IMR-90 (cell line): ENCODE measurements at regions not wholly inside any gene's neighbourhood (a gene's known extent, or its start where the extent isn't known, plus 50 kb on each side); places are given as distances from the start of the nearest gene placed in this dataset.

Source experiments
- ATAC-seq: fragments of 200-7000 bp; cut with Tn5 transposase; 2 replicates; pipeline ENCODE4 v1.9.1; 2020; ENCODE audit warnings: low read depth, mild to moderate bottlenecking, moderate library complexity
- BruUV-seq: library from RNA; stranded (reverse); fragments of 400-500 nt; replicated peaks from 2 replicates; lab custom pipeline; 2021; lab: Mats Ljungman, UMichigan
- CTCF ChIA-PET: fragments of 300-600 bp; formaldehyde crosslinking; extraction: SDS; loops from one replicate; lab custom pipeline; 2021; ENCODE audit warnings: antibody characterized with exemption; lab: Yijun Ruan, JAX
- POLR2A ChIA-PET: fragments of 300-600 bp; sonication (Branson Sonifier 250); formaldehyde crosslinking; loops from one replicate; lab custom pipeline; 2022; ENCODE audit warnings: antibody characterized with exemption; ENCODE audit not compliant: unreplicated experiment; lab: Charles Lee
- DNase-seq: peaks from one replicate; pipeline ENCODE4 v3.0.0; 2013
- H2AFZ ChIP-seq: replicated peaks from 2 replicates; pipeline ENCODE3; 2013; ENCODE audit warnings: low read length, mild to moderate bottlenecking; ENCODE audit not compliant: poor library complexity
- H2AK5ac ChIP-seq: 2 replicates; pipeline ENCODE4 v1.6.1; 2013; ENCODE audit warnings: low read depth, low read length, inconsistent platforms
- H2AK9ac ChIP-seq: replicated peaks from 2 replicates; pipeline ENCODE3; 2013; ENCODE audit warnings: mild to moderate bottlenecking, low read depth, low read length, moderate library complexity; ENCODE audit not compliant: poor library complexity
- H2BK120ac ChIP-seq: 2 replicates; pipeline ENCODE4 v1.6.1; 2013; ENCODE audit warnings: low read depth, low read length, inconsistent platforms
- H2BK15ac ChIP-seq: 3 replicates; pipeline ENCODE4 v1.6.1; 2013; ENCODE audit warnings: low read depth, low read length, inconsistent platforms
- H2BK20ac ChIP-seq: 2 replicates; pipeline ENCODE4 v1.6.1; 2013; ENCODE audit warnings: low read depth, mild to moderate bottlenecking, inconsistent platforms, low read length, moderate library complexity
- H2BK5ac ChIP-seq: 2 replicates; pipeline ENCODE4 v1.6.1; 2013; ENCODE audit warnings: mild to moderate bottlenecking, low read depth, low read length, inconsistent platforms; ENCODE audit not compliant: poor library complexity, severe bottlenecking
- H3K14ac ChIP-seq: replicated peaks from 2 replicates; pipeline ENCODE4 v1.6.1; 2013; ENCODE audit warnings: low read depth, low read length, inconsistent platforms
- H3K18ac ChIP-seq: 2 replicates; pipeline ENCODE4 v1.6.1; 2013; ENCODE audit warnings: low read depth, low read length, control low read depth
- H3K23ac ChIP-seq: 2 replicates; pipeline ENCODE4 v1.6.1; 2013; ENCODE audit warnings: low read depth, low read length, inconsistent platforms
- H3K27ac ChIP-seq: 2 replicates; pipeline ENCODE4 v1.5.1; 2013; ENCODE audit warnings: mild to moderate bottlenecking, control low read depth, low read length; ENCODE audit not compliant: insufficient read depth
- H3K27me3 ChIP-seq: 2 replicates; pipeline ENCODE4 v1.6.1; 2013; ENCODE audit warnings: low read length; ENCODE audit not compliant: control insufficient read depth, insufficient read depth
- H3K36me3 ChIP-seq: 2 replicates; pipeline ENCODE4 v1.6.1; 2013; ENCODE audit warnings: low read length, mixed read lengths; ENCODE audit not compliant: control insufficient read depth, insufficient read depth
- H3K4ac ChIP-seq: 2 replicates; pipeline ENCODE4 v1.6.1; 2013; ENCODE audit warnings: low read depth, low read length, inconsistent platforms
- H3K4me1 ChIP-seq: 2 replicates; pipeline ENCODE4 v1.6.1; 2013; ENCODE audit warnings: low read length, mixed read lengths; ENCODE audit not compliant: control insufficient read depth, insufficient read depth
- H3K4me2 ChIP-seq: 2 replicates; pipeline ENCODE4 v1.6.1; 2013; ENCODE audit warnings: low read depth, mild to moderate bottlenecking, control low read depth, low read length, moderate library complexity
- H3K4me3 ChIP-seq: 2 replicates; pipeline ENCODE4 v1.5.1; 2013; ENCODE audit warnings: low read depth, mild to moderate bottlenecking, control low read depth, low read length, moderate library complexity; ENCODE audit not compliant: insufficient read depth
- H3K56ac ChIP-seq: 2 replicates; pipeline ENCODE4 v1.6.1; 2013; ENCODE audit warnings: low read length, inconsistent platforms; ENCODE audit not compliant: insufficient read depth; ENCODE audit errors: extremely low read depth
- H3K79me1 ChIP-seq, 2 experiments: 2 replicates each; pipeline ENCODE4 v1.6.1; 2013; ENCODE audit warnings: low read length in 2 of 2, inconsistent platforms in 1 of 2, low read depth in 1 of 2
- H3K9ac ChIP-seq: 2 replicates; pipeline ENCODE4 v1.6.1; 2013; ENCODE audit warnings: low read depth, low read length, control low read depth
- H3K9me1 ChIP-seq: 2 replicates; pipeline ENCODE4 v1.6.1; 2013; ENCODE audit warnings: low read length, inconsistent platforms; ENCODE audit not compliant: insufficient read depth
- H3K9me3 ChIP-seq: 2 replicates; pipeline ENCODE4 v1.6.1; 2013; ENCODE audit warnings: low read length; ENCODE audit not compliant: control insufficient read depth, insufficient read depth
- H4K20me1 ChIP-seq: 2 replicates; pipeline ENCODE4 v1.6.1; 2013; ENCODE audit warnings: low read length, inconsistent platforms; ENCODE audit not compliant: insufficient read depth
- H4K5ac ChIP-seq: 2 replicates; pipeline ENCODE4 v1.6.1; 2013; ENCODE audit warnings: mild to moderate bottlenecking, low read depth, low read length, control low read depth
- H4K8ac ChIP-seq, 2 experiments: 2 replicates each; pipeline ENCODE4 v1.6.1; 2013; ENCODE audit warnings: low read depth in 2 of 2, low read length in 2 of 2, control low read depth in 1 of 2, inconsistent platforms in 1 of 2
- H4K91ac ChIP-seq: 2 replicates; pipeline ENCODE4 v1.6.1; 2013; ENCODE audit warnings: low read depth, low read length, inconsistent platforms; ENCODE audit not compliant: insufficient read depth
- CEBPB ChIP-seq: IDR thresholded peaks from 2 replicates; pipeline ENCODE4 v1.6.1; 2012; ENCODE audit warnings: low read depth, low read length, improper control_type of control experiment
- SMC3 ChIP-seq: fragments of 150-350 bp; IDR thresholded peaks from 2 replicates; pipeline ENCODE4 v1.6.1; 2016; ENCODE audit warnings: low read depth, mild to moderate bottlenecking, antibody characterized with exemption, low read length, moderate library complexity
- WGBS, 2 experiments: methylation state at CpG; one replicate each; pipeline versions ENCODE4 v1.1.5 to v1.1.7; 2013; ENCODE audit warnings: missing lambda C conversion rate in 2 of 2; ENCODE audit not compliant: insufficient read length in 1 of 2; ENCODE audit errors: extremely low coverage in 2 of 2; 5-methylcytosine and 5-hydroxymethylcytosine counted together
- dilution Hi-C: fragments of 300-500 bp; cut with HindIII; formaldehyde crosslinking; loops from one replicate; pipeline ENCODE4 v1.14.3; 2018; ENCODE audit warnings: low sequenced_read_pairs; ENCODE audit not compliant: unreplicated experiment
- in situ Hi-C: fragments of 300-500 bp; cut with MboI; formaldehyde crosslinking; loops from 3 replicates; pipeline ENCODE4 v1.14.3; 2019; ENCODE audit warnings: low sequenced_read_pairs, inconsistent platforms, mixed read lengths
- intact Hi-C: fragments of 100-400 bp; cut with micrococcal nuclease; formaldehyde crosslinking; loops from 2 replicates; pipeline ENCODE4 v1.10.0; 2022

DNA sequence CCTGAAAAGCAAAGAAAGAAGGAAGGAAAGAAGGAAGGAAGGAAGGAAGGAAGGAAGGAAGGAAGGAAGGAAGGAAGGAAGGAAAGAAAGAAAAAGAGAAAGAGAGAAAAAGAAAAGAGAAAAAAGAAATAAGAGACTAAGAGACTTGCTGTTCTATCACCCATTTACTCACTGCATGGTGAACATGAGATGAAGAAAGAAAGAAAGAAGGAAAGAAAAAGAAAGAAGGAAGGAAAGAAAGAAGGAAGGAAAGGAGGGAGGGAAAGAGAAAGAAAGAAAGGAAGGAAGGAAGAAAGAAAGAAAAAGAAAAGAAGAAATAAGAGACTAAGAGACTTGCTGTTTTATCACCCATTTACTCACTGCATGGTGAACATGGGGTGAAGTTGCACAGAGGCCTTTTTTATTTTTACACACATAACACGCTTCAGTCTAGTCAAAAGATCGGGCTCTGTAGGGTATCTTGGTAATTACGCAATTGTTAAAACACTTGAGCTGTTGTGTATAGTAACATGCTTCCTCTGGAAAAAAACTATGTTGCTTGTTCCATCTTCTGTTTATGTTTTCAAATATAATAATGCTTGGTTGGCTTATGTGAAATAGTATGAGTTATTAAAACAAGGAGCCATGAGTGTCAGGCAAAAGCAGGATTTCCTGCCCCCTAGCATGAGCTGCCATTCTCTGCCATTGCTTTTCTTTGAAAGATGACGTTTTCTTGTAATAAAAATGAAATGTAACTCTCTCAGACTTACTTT lies 119.3 kb upstream of the ZNF608 start:
- Histone ChIP-seq H4K20me1 (no peaks in the 10 kb centered on the region), H3K18ac (no peak overlapping the region), H3K27ac (peak overlapping the region; percentile 5; the same call in 1 of the 2 replicates), H2AK9ac (no peak overlapping the region), H2AK5ac (no peak overlapping the region), H4K5ac (no peak overlapping the region; the same call in 1 of the 2 replicates), H4K8ac (no peak overlapping the region), H3K9me3 (peaks cover 3% of the 10 kb centered on the region; the same call in 1 of the 2 replicates), H3K9ac (no peak overlapping the region), H2AFZ (no peak overlapping the region), H3K4me1 (peaks cover 4% of the 10 kb centered on the region), H3K9me1 (no peaks in the 10 kb centered on the region), H3K27me3 (no peaks in the 10 kb centered on the region), H3K23ac (no peak overlapping the region), H2BK15ac (no peak overlapping the region), H3K56ac (no peak overlapping the region), H2BK5ac (no peak overlapping the region), H3K4ac (no peak overlapping the region), H2BK120ac (no peak overlapping the region), H3K14ac (no peak overlapping the region), H3K36me3 (no peaks in the 10 kb centered on the region), H3K79me1 (no peaks in the 10 kb centered on the region), H4K91ac (no peak overlapping the region), H2BK20ac (no peak overlapping the region), H3K4me2 (no peak overlapping the region), H3K4me3 (no peak overlapping the region)
- no TSS peak for BruUV-seq
- DNase-seq: peak; percentile 41
- ChIA-PET POLR2A (no interaction called here), CTCF (interaction anchor here (0.6 to 0.7 kb wide), 2 partner anchors 193 to 1195 kb away, joined by 3 read pairs; no protein-coding TSS in a partner anchor)
- intact Hi-C loops: no loop called here
- no CpG with 5 or more reads among the region's 4 CpGs for WGBS, 2 experiments
- in situ Hi-C loops: no loop called here
- dilution Hi-C loops: no loop called here
- peak; percentile 71 for ATAC-seq
- TF ChIP-seq SMC3: no peak
- TF ChIP-seq CEBPB: peak; percentile 88
